PC-3 (cell line): ENCODE measurements at regions not wholly inside any gene's neighbourhood (a gene's known extent, or its start where the extent isn't known, plus 50 kb on each side); places are given as distances from the start of the nearest gene placed in this dataset.

Experiments
- CTCF ChIP-seq: fragments of 300-600 bp; sonication (generic); conservative IDR thresholded peaks from 2 replicates; pipeline ENCODE4 v1.5.1; 2017; ENCODE audit warnings: antibody characterized with exemption, low read depth, mild to moderate bottlenecking, low read length
- EZH2 ChIP-seq: fragments of 300-600 bp; sonication (generic); IDR thresholded peaks from one replicate; pipeline ENCODE4 v1.6.1; 2017; ENCODE audit warnings: antibody characterized with exemption, mild to moderate bottlenecking, low read length; ENCODE audit not compliant: unreplicated experiment
- EZH2phosphoT487 ChIP-seq: fragments of 300-600 bp; sonication (generic); IDR thresholded peaks from 2 replicates; pipeline ENCODE4 v1.6.1; 2018; ENCODE audit warnings: mild to moderate bottlenecking, antibody characterized with exemption, low read length, borderline replicate concordance

GRCh38 chr15:97144377-97144711 lies 813.8 kb downstream of the NR2F2 start:
- no peak for TF ChIP-seq CTCF
- no peak for TF ChIP-seq EZH2
- no peak for TF ChIP-seq EZH2phosphoT487
